ENCODE measurements at regions not wholly inside any gene's neighbourhood (a gene's known extent, or its start where the extent isn't known, plus 50 kb on each side); places are given as distances from the start of the nearest gene placed in this dataset.

DNA sequence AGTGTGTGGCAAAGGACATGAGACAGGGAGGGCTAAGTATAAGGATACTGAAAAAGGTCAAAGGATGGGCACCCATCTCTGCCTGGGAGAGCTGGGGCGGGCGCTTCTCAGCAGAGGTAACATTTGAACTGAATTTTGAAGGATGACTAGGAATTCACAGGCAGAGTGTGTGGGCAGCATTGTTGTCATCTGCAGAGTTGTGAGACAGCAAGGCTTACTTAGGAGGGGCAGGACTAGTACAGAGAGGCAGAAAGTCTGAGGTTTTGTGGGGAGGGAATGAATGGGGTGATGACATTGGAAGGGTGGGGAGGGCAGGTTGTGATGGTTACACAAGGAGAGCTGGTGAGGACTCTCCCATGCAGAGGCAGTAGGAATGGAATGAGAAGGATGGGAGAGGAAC, 84.1 kb upstream of the PRR23C start:
- Histone ChIP-seq H4K12ac (ENCODE audit: low read depth, low read length) (no peak overlapping the region), H3K4me2 (ENCODE audit: low read length) (no peak overlapping the region), H3K27ac (ENCODE audit: low read depth, low read length) (no peak overlapping the region), H3K36me3 (ENCODE audit: control insufficient read depth in 1 of 2, insufficient read depth in 2 of 2, low read length in 2 of 2) (no peaks in the 10 kb centered on the region), H2BK12ac (ENCODE audit: low read length) (no peak overlapping the region), H4K8ac (ENCODE audit: low read depth, low read length) (no peak overlapping the region), H2AFZ (ENCODE audit: insufficient read depth, low read length, poor library complexity) (no peak overlapping the region), H3K27me3 (ENCODE audit: insufficient read depth, low read length) (no peaks in the 10 kb centered on the region), H3K14ac (ENCODE audit: low read length) (no peak overlapping the region), H3K4me1 (ENCODE audit: control insufficient read depth in 1 of 2, insufficient read depth in 2 of 2, low read length in 2 of 2) (no peaks in the 10 kb centered on the region), H3K18ac (ENCODE audit: low read length) (no peak overlapping the region), H3K4me3 (ENCODE audit: low read depth, low read length) (no peak overlapping the region), H3K4ac (ENCODE audit: low read depth, low read length) (no peak overlapping the region), H2BK5ac (ENCODE audit: low read depth, low read length, poor library complexity) (no peak overlapping the region), H3K79me2 (ENCODE audit: control insufficient read depth, insufficient read depth, low read length, poor library complexity) (no peaks in the 10 kb centered on the region), H4K91ac (ENCODE audit: low read depth, low read length) (no peak overlapping the region), H3K23ac (ENCODE audit: low read length) (no peak overlapping the region), H2AK5ac (ENCODE audit: low read length) (no peak overlapping the region), H3K9ac (ENCODE audit: low read length) (no peak overlapping the region), H3K79me1 (ENCODE audit: low read length) (no peaks in the 10 kb centered on the region), H3K9me3 (ENCODE audit: insufficient read depth, low read depth, low read length) (peaks cover 3% of the 10 kb centered on the region), H2BK120ac (ENCODE audit: insufficient read depth, low read length, poor library complexity) (no peak overlapping the region)
- no peak for DNase-seq
- no CpG with 5 or more reads among the region's 2 CpGs for WGBS (ENCODE audit: extremely low coverage, insufficient coverage, insufficient read length)

DNA sequence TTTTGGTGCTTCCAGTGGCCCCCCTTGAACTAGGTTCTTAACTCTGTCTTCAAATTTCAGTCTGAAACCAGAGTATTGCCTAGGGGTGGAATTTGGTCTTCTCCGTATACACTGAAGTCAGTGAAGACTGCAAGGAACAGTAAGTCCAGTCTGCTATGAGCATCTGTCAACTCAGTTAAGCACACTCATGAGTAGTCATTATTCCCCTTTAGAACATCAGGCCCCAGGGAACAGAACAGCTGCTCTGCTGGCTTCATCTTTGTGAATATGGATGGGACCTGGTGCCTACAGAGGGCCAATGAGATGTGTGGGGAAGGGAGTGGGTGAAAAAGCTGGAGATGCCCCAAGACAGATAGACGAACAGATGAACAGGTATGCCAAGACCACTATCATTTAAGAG, 85.2 kb upstream of the PRR23C start:
- H3K36me3 ChIP-seq (ENCODE audit: control insufficient read depth in 1 of 2, insufficient read depth in 2 of 2, low read length in 2 of 2), result no peaks in the 10 kb centered on the region
- no peak for DNase-seq
- no peak overlapping the region for H3K27ac ChIP-seq (ENCODE audit: low read depth, low read length)
- no peak overlapping the region for H3K18ac ChIP-seq (ENCODE audit: low read length)
- H3K4me2 ChIP-seq (ENCODE audit: low read length), result no peak overlapping the region
- no peak overlapping the region for H2BK5ac ChIP-seq (ENCODE audit: low read depth, low read length, poor library complexity)
- no peak overlapping the region for H2AK5ac ChIP-seq (ENCODE audit: low read length)
- no peak overlapping the region for H3K4ac ChIP-seq (ENCODE audit: low read depth, low read length)
- no CpG with 5 or more reads among the region's 2 CpGs for WGBS (ENCODE audit: extremely low coverage, insufficient coverage, insufficient read length)
- no peak overlapping the region for H2BK12ac ChIP-seq (ENCODE audit: low read length)
- H3K14ac ChIP-seq (ENCODE audit: low read length), result no peak overlapping the region
- peaks cover 2% of the 10 kb centered on the region for H3K9me3 ChIP-seq (ENCODE audit: insufficient read depth, low read depth, low read length)
- H3K4me3 ChIP-seq (ENCODE audit: low read depth, low read length), result no peak overlapping the region
- no peaks in the 10 kb centered on the region for H3K27me3 ChIP-seq (ENCODE audit: insufficient read depth, low read length)
- no peaks in the 10 kb centered on the region for H3K4me1 ChIP-seq (ENCODE audit: control insufficient read depth in 1 of 2, insufficient read depth in 2 of 2, low read length in 2 of 2)
- no peak overlapping the region for H4K8ac ChIP-seq (ENCODE audit: low read depth, low read length)
- H4K12ac ChIP-seq (ENCODE audit: low read depth, low read length), result no peak overlapping the region
- no peaks in the 10 kb centered on the region for H3K79me1 ChIP-seq (ENCODE audit: low read length)
- H4K91ac ChIP-seq (ENCODE audit: low read depth, low read length), result no peak overlapping the region
- H3K23ac ChIP-seq (ENCODE audit: low read length), result no peak overlapping the region
- H3K79me2 ChIP-seq (ENCODE audit: control insufficient read depth, insufficient read depth, low read length, poor library complexity), result no peaks in the 10 kb centered on the region
- H2BK120ac ChIP-seq (ENCODE audit: insufficient read depth, low read length, poor library complexity), result no peak overlapping the region
- no peak overlapping the region for H3K9ac ChIP-seq (ENCODE audit: low read length)
- H2AFZ ChIP-seq (ENCODE audit: insufficient read depth, low read length, poor library complexity), result no peak overlapping the region

DNA sequence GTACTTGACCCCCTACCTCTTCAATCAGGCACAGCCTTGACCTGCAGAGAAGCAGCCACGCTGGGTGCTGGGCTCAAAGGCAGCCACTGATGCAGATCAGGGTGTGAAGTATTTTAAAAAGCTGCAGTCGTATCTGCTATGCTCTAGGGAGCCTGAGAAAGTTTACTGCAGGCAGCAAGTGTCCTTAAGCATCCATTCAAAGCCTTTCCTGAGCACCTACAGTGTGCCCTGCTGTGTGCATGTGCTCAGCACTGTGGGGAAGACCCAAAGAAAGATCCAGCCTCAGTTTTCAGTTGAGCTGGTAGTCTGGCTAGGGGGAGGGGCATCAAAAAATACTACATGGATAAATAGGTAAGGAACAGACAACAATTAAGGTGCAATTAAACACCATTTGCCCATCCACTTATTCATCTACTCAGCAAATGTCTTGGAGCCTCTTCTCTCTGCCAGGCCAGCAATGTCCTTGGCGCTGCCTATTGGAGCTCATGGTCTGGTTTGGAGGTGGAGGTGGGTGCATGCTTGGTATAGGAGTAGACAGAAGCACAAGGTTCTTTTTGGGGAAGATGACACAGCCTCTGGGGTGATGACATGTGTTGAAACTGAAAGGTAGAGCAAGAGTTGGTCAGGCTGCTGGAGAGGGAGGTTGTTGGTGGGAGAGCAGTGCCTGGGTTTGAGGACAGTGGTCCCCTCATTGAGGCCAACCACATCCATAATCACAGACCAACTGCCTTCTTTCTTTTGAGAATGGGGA, 85.9 kb upstream of the PRR23C start:
- WGBS (ENCODE audit: extremely low coverage, insufficient coverage, insufficient read length), result no CpG with 5 or more reads among the region's 3 CpGs
- H3K18ac ChIP-seq (ENCODE audit: low read length), result no peak overlapping the region

GRCh38 chr3:139131951-139132350, 87.3 kb upstream of the PRR23C start:
- Histone ChIP-seq H3K27ac (ENCODE audit: low read depth, low read length) (no peak overlapping the region), H2AFZ (ENCODE audit: insufficient read depth, low read length, poor library complexity) (no peak overlapping the region), H3K9me3 (ENCODE audit: insufficient read depth, low read depth, low read length) (peaks cover 2% of the 10 kb centered on the region), H3K79me1 (ENCODE audit: low read length) (no peaks in the 10 kb centered on the region), H4K91ac (ENCODE audit: low read depth, low read length) (no peak overlapping the region), H3K4me3 (ENCODE audit: low read depth, low read length) (no peak overlapping the region), H3K4me1 (ENCODE audit: control insufficient read depth in 1 of 2, insufficient read depth in 2 of 2, low read length in 2 of 2) (no peaks in the 10 kb centered on the region), H4K8ac (ENCODE audit: low read depth, low read length) (no peak overlapping the region), H3K27me3 (ENCODE audit: insufficient read depth, low read length) (no peaks in the 10 kb centered on the region), H3K4ac (ENCODE audit: low read depth, low read length) (no peak overlapping the region), H3K79me2 (ENCODE audit: control insufficient read depth, insufficient read depth, low read length, poor library complexity) (no peaks in the 10 kb centered on the region), H2BK5ac (ENCODE audit: low read depth, low read length, poor library complexity) (no peak overlapping the region), H3K9ac (ENCODE audit: low read length) (no peak overlapping the region), H3K4me2 (ENCODE audit: low read length) (no peak overlapping the region), H2AK5ac (ENCODE audit: low read length) (no peak overlapping the region), H2BK120ac (ENCODE audit: insufficient read depth, low read length, poor library complexity) (no peak overlapping the region), H3K23ac (ENCODE audit: low read length) (no peak overlapping the region), H3K18ac (ENCODE audit: low read length) (no peak overlapping the region), H3K14ac (ENCODE audit: low read length) (no peak overlapping the region), H2BK12ac (ENCODE audit: low read length) (no peak overlapping the region), H4K12ac (ENCODE audit: low read depth, low read length) (no peak overlapping the region), H3K36me3 (ENCODE audit: control insufficient read depth in 1 of 2, insufficient read depth in 2 of 2, low read length in 2 of 2) (no peaks in the 10 kb centered on the region)
- WGBS (ENCODE audit: extremely low coverage, insufficient coverage, insufficient read length), result no CpG with 5 or more reads among the region's 1 CpG
- no peak for DNase-seq

More for the DNA sequence above, 85.9 kb upstream of the PRR23C start:
- H3K23ac ChIP-seq (ENCODE audit: low read length), result no peak overlapping the region
- H3K9me3 ChIP-seq (ENCODE audit: insufficient read depth, low read depth, low read length), result peaks cover 2% of the 10 kb centered on the region
- no peak overlapping the region for H4K12ac ChIP-seq (ENCODE audit: low read depth, low read length)
- no peak overlapping the region for H4K91ac ChIP-seq (ENCODE audit: low read depth, low read length)
- no peaks in the 10 kb centered on the region for H3K79me1 ChIP-seq (ENCODE audit: low read length)
- H3K4me1 ChIP-seq (ENCODE audit: control insufficient read depth in 1 of 2, insufficient read depth in 2 of 2, low read length in 2 of 2), result no peaks in the 10 kb centered on the region
- no peak overlapping the region for H3K27ac ChIP-seq (ENCODE audit: low read depth, low read length)
- no peak overlapping the region for H3K4me2 ChIP-seq (ENCODE audit: low read length)
- no peak overlapping the region for H2BK12ac ChIP-seq (ENCODE audit: low read length)
- H2AFZ ChIP-seq (ENCODE audit: insufficient read depth, low read length, poor library complexity), result no peak overlapping the region
- no peaks in the 10 kb centered on the region for H3K27me3 ChIP-seq (ENCODE audit: insufficient read depth, low read length)
- no peak for DNase-seq
- no peak overlapping the region for H3K4me3 ChIP-seq (ENCODE audit: low read depth, low read length)
- H4K8ac ChIP-seq (ENCODE audit: low read depth, low read length), result no peak overlapping the region
- no peak overlapping the region for H2BK120ac ChIP-seq (ENCODE audit: insufficient read depth, low read length, poor library complexity)
- no peak overlapping the region for H2AK5ac ChIP-seq (ENCODE audit: low read length)
- no peak overlapping the region for H3K9ac ChIP-seq (ENCODE audit: low read length)
- H3K14ac ChIP-seq (ENCODE audit: low read length), result no peak overlapping the region
- H2BK5ac ChIP-seq (ENCODE audit: low read depth, low read length, poor library complexity), result no peak overlapping the region
- no peaks in the 10 kb centered on the region for H3K79me2 ChIP-seq (ENCODE audit: control insufficient read depth, insufficient read depth, low read length, poor library complexity)
- H3K4ac ChIP-seq (ENCODE audit: low read depth, low read length), result no peak overlapping the region
- no peaks in the 10 kb centered on the region for H3K36me3 ChIP-seq (ENCODE audit: control insufficient read depth in 1 of 2, insufficient read depth in 2 of 2, low read length in 2 of 2)
